HepG2 (cell line): ENCODE measurements at regions not wholly inside any gene's neighbourhood (a gene's known extent, or its start where the extent isn't known, plus 50 kb on each side); places are given as distances from the start of the nearest gene placed in this dataset.

Experiments
- DPF2 ChIP-seq: sonication (generic); formaldehyde crosslinking; IDR thresholded peaks from 2 replicates; pipeline ENCODE4 v1.4.0; 2020; ENCODE audit warnings: mild to moderate bottlenecking, low read depth, missing genetic modification reagents, borderline replicate concordance
- HMG20B ChIP-seq: conservative IDR thresholded peaks from 2 replicates; pipeline ENCODE4 v1.6.1; 2016; ENCODE audit warnings: missing genetic modification reagents, missing compliant biosample characterization
- KLF12 ChIP-seq: sonication (generic); formaldehyde crosslinking; IDR thresholded peaks from 2 replicates; pipeline ENCODE4 v1.4.0; 2020; ENCODE audit warnings: missing genetic modification reagents, borderline replicate concordance
- KLF6 ChIP-seq: IDR thresholded peaks from 2 replicates; pipeline ENCODE4 v1.8.0; 2016; ENCODE audit warnings: missing biosample characterization, missing genetic modification reagents
- KMT2B ChIP-seq: IDR thresholded peaks from 2 replicates; pipeline ENCODE4 v1.6.1; 2016; ENCODE audit warnings: missing genetic modification reagents, missing compliant biosample characterization
- MIXL1 ChIP-seq: IDR thresholded peaks from 2 replicates; pipeline ENCODE4 v1.6.1; 2016
- NFIC ChIP-seq: IDR thresholded peaks from 2 replicates; pipeline ENCODE4 v1.6.1; 2012; ENCODE audit warnings: mild to moderate bottlenecking, low read length, inconsistent platforms
- NKX3-1 ChIP-seq: sonication (generic); formaldehyde crosslinking; IDR thresholded peaks from 2 replicates; pipeline ENCODE4 v1.5.0; 2020; ENCODE audit warnings: missing genetic modification reagents
- ONECUT2 ChIP-seq: sonication (generic); formaldehyde crosslinking; IDR thresholded peaks from 2 replicates; pipeline ENCODE4 v1.4.0; 2020; ENCODE audit warnings: missing genetic modification reagents
- POLR2AphosphoS2 ChIP-seq: IDR thresholded peaks from 2 replicates; pipeline ENCODE4 v1.6.1; 2011; ENCODE audit warnings: low read depth, low read length, improper control_type of control experiment
- SIN3B ChIP-seq: fragments of 150-350 bp; IDR thresholded peaks from 2 replicates; pipeline ENCODE4 v1.6.1; 2014; ENCODE audit warnings: low read length
- SOX6 ChIP-seq, 2 experiments: fragments of 450-650 bp in 1 of 2; sonication (generic) in 1 of 2; formaldehyde crosslinking in 1 of 2; IDR thresholded peaks; 2 replicates each; pipeline versions ENCODE4 v1.4.0 to v1.6.1; 2017 to 2020; ENCODE audit warnings: antibody characterized with exemption in 1 of 2, mild to moderate bottlenecking in 1 of 2, missing genetic modification reagents in 1 of 2
- TSC22D2 ChIP-seq: sonication (generic); formaldehyde crosslinking; IDR thresholded peaks from 2 replicates; pipeline ENCODE4 v1.5.1; 2020; ENCODE audit warnings: missing genetic modification reagents, mild to moderate bottlenecking, borderline replicate concordance
- WIZ ChIP-seq: sonication (generic); formaldehyde crosslinking; IDR thresholded peaks from 2 replicates; pipeline ENCODE4 v1.5.1; 2020; ENCODE audit warnings: mild to moderate bottlenecking, missing genetic modification reagents
- ZFP36L1 ChIP-seq: sonication (generic); formaldehyde crosslinking; IDR thresholded peaks from 2 replicates; pipeline ENCODE4 v1.8.0; 2022; ENCODE audit warnings: mild to moderate bottlenecking, missing genetic modification reagents, moderate library complexity
- ZFP37 ChIP-seq: sonication (generic); formaldehyde crosslinking; IDR thresholded peaks from 2 replicates; pipeline ENCODE4 v1.4.0; 2020; ENCODE audit warnings: missing genetic modification reagents, borderline replicate concordance
- ZNF12 ChIP-seq: sonication (generic); formaldehyde crosslinking; IDR thresholded peaks from 2 replicates; pipeline ENCODE4 v1.5.0; 2020; ENCODE audit warnings: missing genetic modification reagents
- ZNF224 ChIP-seq: sonication (generic); formaldehyde crosslinking; IDR thresholded peaks from 2 replicates; pipeline ENCODE4 v1.5.0; 2020; ENCODE audit warnings: mild to moderate bottlenecking, missing genetic modification reagents
- ZNF225 ChIP-seq: sonication (generic); formaldehyde crosslinking; IDR thresholded peaks from 2 replicates; pipeline ENCODE4 v1.4.0; 2020; ENCODE audit warnings: mild to moderate bottlenecking, missing genetic modification reagents
- ZNF232 ChIP-seq: sonication (generic); formaldehyde crosslinking; IDR thresholded peaks from 2 replicates; pipeline ENCODE4 v1.4.0; 2020; ENCODE audit warnings: missing genetic modification reagents, borderline replicate concordance
- ZNF3 ChIP-seq: IDR thresholded peaks from 2 replicates; pipeline ENCODE4 v1.7.0; 2017; ENCODE audit warnings: inconsistent platforms
- ZNF329 ChIP-seq: sonication (generic); formaldehyde crosslinking; IDR thresholded peaks from 2 replicates; pipeline ENCODE4 v1.9.0; 2021; ENCODE audit warnings: low read depth, mild to moderate bottlenecking, missing genetic modification reagents
- ZNF335 ChIP-seq: sonication (generic); formaldehyde crosslinking; IDR thresholded peaks from 2 replicates; pipeline ENCODE4 v1.4.0; 2020; ENCODE audit warnings: missing genetic modification reagents
- ZNF543 ChIP-seq: sonication (generic); formaldehyde crosslinking; IDR thresholded peaks from 2 replicates; pipeline ENCODE4 v1.4.0; 2020; ENCODE audit warnings: mild to moderate bottlenecking, missing genetic modification reagents
- ZNF644 ChIP-seq: IDR thresholded peaks from 2 replicates; pipeline ENCODE4 v1.6.1; 2016; ENCODE audit warnings: low read depth
- ZNF724P ChIP-seq: sonication (generic); formaldehyde crosslinking; IDR thresholded peaks from 2 replicates; pipeline ENCODE4 v1.8.0; 2022; ENCODE audit warnings: missing genetic modification reagents, borderline replicate concordance
- ZNF777 ChIP-seq: sonication (generic); formaldehyde crosslinking; IDR thresholded peaks from 2 replicates; pipeline ENCODE4 v1.4.0; 2020; ENCODE audit warnings: missing genetic modification reagents
- ZNF788 ChIP-seq: sonication (generic); formaldehyde crosslinking; IDR thresholded peaks from 2 replicates; pipeline ENCODE4 v1.5.0; 2020; ENCODE audit warnings: mild to moderate bottlenecking, missing genetic modification reagents, borderline replicate concordance
- ZNF792 ChIP-seq: IDR thresholded peaks from 2 replicates; pipeline ENCODE4 v1.6.1; 2016
- ZNF83 ChIP-seq: sonication (generic); formaldehyde crosslinking; IDR thresholded peaks from 2 replicates; pipeline ENCODE4 v1.4.0; 2020; ENCODE audit warnings: missing genetic modification reagents, mild to moderate bottlenecking, borderline replicate concordance
- ZSCAN9 ChIP-seq: IDR thresholded peaks from 2 replicates; pipeline ENCODE4 v1.6.1; 2016; ENCODE audit warnings: borderline replicate concordance
- TF ChIP-seq, protein P1 (sequence below): sonication (generic); formaldehyde crosslinking; IDR thresholded peaks from 2 replicates; pipeline ENCODE4 v1.4.0; 2020; ENCODE audit warnings: missing genetic modification reagents, mild to moderate bottlenecking, borderline replicate concordance
- TF ChIP-seq, protein P2 (sequence below): sonication (generic); formaldehyde crosslinking; IDR thresholded peaks from 2 replicates; pipeline ENCODE4 v1.5.1; 2020; ENCODE audit warnings: missing genetic modification reagents, mild to moderate bottlenecking, borderline replicate concordance

DNA sequence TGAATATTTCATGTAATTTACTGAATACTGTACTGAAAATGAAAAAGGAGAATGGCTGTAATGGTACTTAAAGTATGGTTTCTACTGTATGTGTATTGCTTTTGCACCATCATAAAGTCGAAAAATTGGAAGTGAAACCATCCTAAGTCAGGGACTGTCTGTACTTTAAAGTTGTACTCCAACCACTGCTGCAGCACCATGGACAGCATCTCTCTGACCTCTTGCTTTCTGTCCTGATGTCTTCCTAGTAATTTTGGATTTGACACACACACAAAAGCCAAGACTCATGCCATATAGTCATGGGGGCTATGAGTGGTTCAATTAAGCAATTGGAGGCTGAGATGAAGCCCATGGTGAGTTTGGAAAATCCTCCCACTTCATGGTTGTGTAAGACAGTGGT, 256.3 kb upstream of the PKDCC start (continued):
- TF ChIP-seq ZNF225 (CRISPR knock-in tag) (no peak), ZNF788 (no peak), KLF6 (CRISPR knock-in tag) (0 out of 2 replicates have a peak, but pooled peaks have one; percentile 47), ZSCAN9 (CRISPR knock-in tag) (peak; percentile 89; the same call in 1 of the 2 replicates), ZNF543 (no peak), ZNF3 (CRISPR knock-in tag) (no peak), ZNF12 (CRISPR knock-in tag) (0 out of 2 replicates have a peak, but pooled peaks have one; percentile 30), ZNF335 (0 out of 2 replicates have a peak, but pooled peaks have one; percentile 56), MIXL1 (CRISPR knock-in tag) (peak; percentile 48; the same call in 1 of the 2 replicates), SOX6 (IDR thresholded peaks at IDR 0.05) (no peak), SOX6 (CRISPR knock-in tag; IDR thresholded peaks at IDR 0.05) (no peak), WIZ (peak; percentile 92; the same call in 1 of the 2 replicates), ONECUT2 (CRISPR knock-in tag) (no peak), NKX3-1 (CRISPR knock-in tag) (peak; percentile 79; the same call in 1 of the 2 replicates), ZNF777 (CRISPR knock-in tag) (no peak), POLR2AphosphoS2 (no peak), ZNF329 (no peak), KMT2B (0 out of 2 replicates have a peak, but pooled peaks have one; percentile 31), HMG20B (CRISPR knock-in tag) (peak; percentile 58; the same call in 1 of the 2 replicates), KLF12 (CRISPR knock-in tag) (0 out of 2 replicates have a peak, but pooled peaks have one; percentile 49), SIN3B (no peak), ZNF792 (CRISPR knock-in tag) (0 out of 2 replicates have a peak, but pooled peaks have one; percentile 36), ZNF83 (CRISPR knock-in tag) (no peak), ZFP37 (CRISPR knock-in tag) (0 out of 2 replicates have a peak, but pooled peaks have one; percentile 28), ZNF644 (0 out of 2 replicates have a peak, but pooled peaks have one; percentile 45), ZNF232 (CRISPR knock-in tag) (peak; percentile 72), TSC22D2 (peak; percentile 52; the same call in 1 of the 2 replicates), ZFP36L1 (CRISPR knock-in tag) (no peak), NFIC (no peak), ZNF224 (no peak), ZNF724P (CRISPR knock-in tag) (no peak), DPF2 (no peak)
- TF ChIP-seq, protein P1, sequence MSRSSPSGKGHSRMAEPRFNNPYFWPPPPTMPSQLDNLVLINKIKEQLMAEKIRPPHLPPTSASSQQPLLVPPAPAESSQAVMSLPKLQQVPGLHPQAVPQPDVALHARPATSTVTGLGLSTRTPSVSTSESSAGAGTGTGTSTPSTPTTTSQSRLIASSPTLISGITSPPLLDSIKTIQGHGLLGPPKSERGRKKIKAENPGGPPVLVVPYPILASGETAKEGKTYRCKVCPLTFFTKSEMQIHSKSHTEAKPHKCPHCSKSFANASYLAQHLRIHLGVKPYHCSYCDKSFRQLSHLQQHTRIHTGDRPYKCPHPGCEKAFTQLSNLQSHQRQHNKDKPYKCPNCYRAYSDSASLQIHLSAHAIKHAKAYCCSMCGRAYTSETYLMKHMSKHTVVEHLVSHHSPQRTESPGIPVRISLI, result no peak
- TF ChIP-seq, protein P2, sequence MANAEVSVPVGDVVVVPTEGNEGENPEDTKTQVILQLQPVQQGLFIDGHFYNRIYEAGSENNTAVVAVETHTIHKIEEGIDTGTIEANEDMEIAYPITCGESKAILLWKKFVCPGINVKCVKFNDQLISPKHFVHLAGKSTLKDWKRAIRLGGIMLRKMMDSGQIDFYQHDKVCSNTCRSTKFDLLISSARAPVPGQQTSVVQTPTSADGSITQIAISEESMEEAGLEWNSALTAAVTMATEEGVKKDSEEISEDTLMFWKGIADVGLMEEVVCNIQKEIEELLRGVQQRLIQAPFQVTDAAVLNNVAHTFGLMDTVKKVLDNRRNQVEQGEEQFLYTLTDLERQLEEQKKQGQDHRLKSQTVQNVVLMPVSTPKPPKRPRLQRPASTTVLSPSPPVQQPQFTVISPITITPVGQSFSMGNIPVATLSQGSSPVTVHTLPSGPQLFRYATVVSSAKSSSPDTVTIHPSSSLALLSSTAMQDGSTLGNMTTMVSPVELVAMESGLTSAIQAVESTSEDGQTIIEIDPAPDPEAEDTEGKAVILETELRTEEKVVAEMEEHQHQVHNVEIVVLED (CRISPR knock-in tag), result no peak
